GM12878 (cell line): ENCODE measurements at regions not wholly inside any gene's neighbourhood (a gene's known extent, or its start where the extent isn't known, plus 50 kb on each side); places are given as distances from the start of the nearest gene placed in this dataset.

Source experiments
- ATAC-seq: fragments of 200-7000 bp; cut with Tn5 transposase; 3 replicates; pipeline ENCODE4 v1.9.1; 2020; ENCODE audit warnings: mild to moderate bottlenecking, moderate library complexity
- BruUV-seq: library from RNA; stranded (reverse); fragments of 400-500 nt; replicated peaks from 2 replicates; lab custom pipeline; 2021; lab: Mats Ljungman, UMichigan
- CTCF ChIA-PET: fragments of 300-600 bp; sonication (Branson Sonifier 250); formaldehyde crosslinking; extraction: SDS; loops from one replicate; lab custom pipeline; 2021; ENCODE audit warnings: inconsistent platforms; lab: Yijun Ruan, JAX
- POLR2A ChIA-PET: fragments of 350-600 bp; formaldehyde crosslinking; extraction: SDS; loops from one replicate; lab custom pipeline; 2021; ENCODE audit warnings: inconsistent platforms; lab: Charles Lee
- RAD21 ChIA-PET: fragments of 300-600 bp; sonication (Branson Sonifier 250); formaldehyde crosslinking; loops from one replicate; lab custom pipeline; 2023; ENCODE audit warnings: antibody characterized with exemption; ENCODE audit not compliant: unreplicated experiment; lab: Charles Lee
- SMC1A ChIA-PET: fragments of 300-600 bp; sonication (Branson Sonifier 250); formaldehyde crosslinking; loops from one replicate; lab custom pipeline; 2023; ENCODE audit not compliant: unreplicated experiment, uncharacterized antibody; lab: Charles Lee
- DNase-seq: peaks from one replicate; pipeline ENCODE4 v3.0.0-alpha.2; 2011; ENCODE audit warnings: low read depth, low spot score
- FAIRE-seq: peaks from 3 replicates; lab custom pipeline; 2011; peaks lifted over from hg19 to GRCh38; lab: Jason Lieb, UNC
- H2AFZ ChIP-seq: 2 replicates; pipeline ENCODE4 v1.6.0; 2011; ENCODE audit warnings: low read depth, low read length, control low read depth; ENCODE audit not compliant: control insufficient read depth
- H3K27ac ChIP-seq: 2 replicates; pipeline ENCODE4 v1.5.1; 2011; ENCODE audit warnings: control low read depth; ENCODE audit not compliant: control insufficient read depth, insufficient read depth
- H3K27me3 ChIP-seq, 2 experiments: replicated peaks in 1 of 2; 2 replicates each; pipeline versions ENCODE4 v1.6.0 to v1.6.1; 2011; ENCODE audit warnings: low read length in 1 of 2; ENCODE audit not compliant: control insufficient read depth in 2 of 2, insufficient read depth in 2 of 2
- H3K36me3 ChIP-seq, 2 experiments: 2 replicates each; pipeline ENCODE4 v1.5.1; 2011; ENCODE audit warnings: low read length in 1 of 2; ENCODE audit not compliant: control insufficient read depth in 2 of 2, insufficient read depth in 2 of 2
- H3K4me1 ChIP-seq: 2 replicates; pipeline ENCODE4 v1.6.1; 2011; ENCODE audit warnings: mild to moderate bottlenecking, low read length, moderate library complexity, mixed read lengths; ENCODE audit not compliant: control insufficient read depth, insufficient read depth
- H3K4me2 ChIP-seq: 2 replicates; pipeline ENCODE4 v1.6.0; 2011; ENCODE audit warnings: control low read depth; ENCODE audit not compliant: control insufficient read depth, insufficient read depth
- H3K4me3 ChIP-seq: fragments of 200-600 bp; sonication (generic); 2 replicates; pipeline ENCODE4 v1.5.1; 2016
- H3K79me2 ChIP-seq: 2 replicates; pipeline ENCODE4 v1.6.0; 2011; ENCODE audit warnings: low read length; ENCODE audit not compliant: control insufficient read depth, insufficient read depth
- H3K9ac ChIP-seq: 2 replicates; pipeline ENCODE4 v1.8.0; 2011; ENCODE audit warnings: low read length, control low read depth, mixed read lengths; ENCODE audit not compliant: control insufficient read depth, insufficient read depth
- H3K9me3 ChIP-seq: replicated peaks from 3 replicates; pipeline ENCODE4 v1.5.1; 2011; ENCODE audit warnings: mild to moderate bottlenecking, low read length; ENCODE audit not compliant: control insufficient read depth, insufficient read depth
- H4K20me1 ChIP-seq: 2 replicates; pipeline ENCODE4 v1.6.0; 2011; ENCODE audit not compliant: control insufficient read depth, insufficient read depth
- BHLHE40 ChIP-seq, 2 experiments: fragments of 450-650 bp in 1 of 2; IDR thresholded peaks; 2 replicates each; pipeline ENCODE4 v1.6.1; 2011 to 2017; ENCODE audit warnings: low read depth in 2 of 2, borderline replicate concordance in 1 of 2, improper control_type of control experiment in 1 of 2, low read length in 1 of 2, mild to moderate bottlenecking in 1 of 2
- ESRRA ChIP-seq: IDR thresholded peaks from 2 replicates; pipeline ENCODE4 v1.6.1; 2012; ENCODE audit warnings: mild to moderate bottlenecking, low read length, improper control_type of control experiment
- HCFC1 ChIP-seq: fragments of 150-350 bp; IDR thresholded peaks from 2 replicates; pipeline ENCODE4 v1.6.1; 2014; ENCODE audit warnings: low read length
- RELA ChIP-seq: fragments of 450-650 bp; IDR thresholded peaks from 2 replicates; pipeline ENCODE4 v1.8.0; 2014; ENCODE audit warnings: borderline replicate concordance; ENCODE audit not compliant: partially characterized antibody
- SKIL ChIP-seq: fragments of 450-650 bp; IDR thresholded peaks from 2 replicates; pipeline ENCODE4 v1.6.1; 2017; ENCODE audit warnings: mild to moderate bottlenecking, low read depth, inconsistent platforms; ENCODE audit not compliant: poor library complexity, severe bottlenecking
- TAF1 ChIP-seq: IDR thresholded peaks from 2 replicates; pipeline ENCODE4 v1.6.1; 2011; ENCODE audit warnings: mild to moderate bottlenecking, low read depth, low read length, borderline replicate concordance
- TCF7 ChIP-seq: IDR thresholded peaks from 2 replicates; pipeline ENCODE4 v1.6.1; 2014; ENCODE audit warnings: antibody characterized with exemption, borderline replicate concordance
- WGBS: methylation state at CpG from one replicate; pipeline ENCODE4 v1.1.6; 2016; ENCODE audit warnings: low lambda C conversion rate; ENCODE audit not compliant: insufficient replicate concordance, insufficient coverage; ENCODE audit errors: missing lambda C conversion rate; 5-methylcytosine and 5-hydroxymethylcytosine counted together
- in situ Hi-C: fragments of 300-500 bp; cut with MboI; formaldehyde crosslinking; loops from 9 replicates; pipeline ENCODE4 v1.14.3; 2018; ENCODE audit warnings: mixed read lengths
- intact Hi-C: fragments of 100-400 bp; cut with micrococcal nuclease; formaldehyde crosslinking; loops from one replicate; pipeline ENCODE4 v1.14.2; 2022; ENCODE audit not compliant: unreplicated experiment

- ATAC-seq = no peak
- BruUV-seq = no TSS peak
- H3K27ac ChIP-seq = no peak overlapping the region
- FAIRE-seq = no peak
- intact Hi-C loops (no loop called here), in situ Hi-C loops (no loop called here)
- no peaks in the 10 kb centered on the region for H3K27me3 ChIP-seq
- ChIA-PET RAD21 (interaction anchor here (1.2 to 8.3 kb wide), 2 partner anchors 29 to 45 kb away, joined by 3 to 121 read pairs; no protein-coding TSS in a partner anchor), CTCF (interaction anchor here (0.9 to 3.7 kb wide), 5 partner anchors 10 to 575 kb away, joined by 3 to 21 read pairs (median 4); no protein-coding TSS in a partner anchor), SMC1A (interaction anchor here (1.5 to 12.8 kb wide), 5 partner anchors 9 to 87 kb away, joined by 5 to 109 read pairs (median 5); no protein-coding TSS in a partner anchor), POLR2A (no interaction called here)
- no peak overlapping the region for H3K4me2 ChIP-seq
- H4K20me1 ChIP-seq = no peaks in the 10 kb centered on the region
- H3K9me3 ChIP-seq = no peaks in the 10 kb centered on the region
- WGBS = 40% methylated on average over 5 of the region's 5 CpGs
- no peak overlapping the region for H3K9ac ChIP-seq
- no peak overlapping the region for H3K4me3 ChIP-seq
- H3K36me3 ChIP-seq = no peaks in the 10 kb centered on the region
- H3K79me2 ChIP-seq = no peaks in the 10 kb centered on the region
- DNase-seq = no peak
- H2AFZ ChIP-seq = no peak overlapping the region
- H3K4me1 ChIP-seq = peaks cover 6% of the 10 kb centered on the region
- TF ChIP-seq RELA = no peak
- no peak for TF ChIP-seq TAF1
- no peak for TF ChIP-seq ESRRA
- TF ChIP-seq BHLHE40 (IDR thresholded peaks at IDR 0.05; ENCODE audit: borderline replicate concordance in 1 of 2, low read depth in 2 of 2, low read length in 1 of 2) = no peak
- no peak for TF ChIP-seq TCF7
- no peak for TF ChIP-seq HCFC1
- TF ChIP-seq SKIL = no peak
Measured at GRCh38 chr4:53659112-53659511, 67.8 kb upstream of the LNX1 start.
